GM18861 (cell line): ENCODE measurements at regions not wholly inside any gene's neighbourhood (a gene's known extent, or its start where the extent isn't known, plus 50 kb on each side); places are given as distances from the start of the nearest gene placed in this dataset.
A peak's percentile ranks its signal among the peaks of the same experiment; 100 is the strongest.
"Not testable (repeated sequence)": the region's sequence is repeated elsewhere in the genome, so short reads cannot be mapped to it uniquely, and the experiment has no call there.

ENCODE experiments used
- ATAC-seq: cut with Tn5 transposase; IDR thresholded peaks from one replicate; pipeline ENCODE4 v1.9.1; 2021; ENCODE audit not compliant: unreplicated experiment

DNA sequence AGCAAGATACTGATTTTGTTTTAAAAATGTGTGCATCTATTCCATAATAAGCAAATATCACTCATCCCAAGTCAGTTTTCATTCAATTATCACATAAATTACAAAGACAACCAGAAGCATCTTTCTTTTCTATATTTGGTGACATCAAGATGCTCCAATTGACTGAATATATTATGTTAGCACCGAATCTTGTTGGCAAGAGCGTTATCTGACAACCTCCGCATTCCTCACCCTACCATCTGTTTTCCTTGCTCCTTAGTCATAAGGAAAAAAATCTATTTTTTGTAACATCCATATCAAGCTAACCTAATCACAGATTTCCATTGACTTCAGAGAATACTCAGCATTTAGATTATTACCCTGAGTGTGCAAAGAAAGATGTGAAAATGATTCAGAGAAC is 212.2 kb upstream of the KYNU start:
- ATAC-seq = no peak

- ATAC-seq = no peak
These were observed 226.9 kb upstream of the KYNU start for GRCh38 chr2:142650601-142651000.

- ATAC-seq = no peak
These were observed 227.9 kb upstream of the KYNU start for GRCh38 chr2:142649581-142649980.

DNA sequence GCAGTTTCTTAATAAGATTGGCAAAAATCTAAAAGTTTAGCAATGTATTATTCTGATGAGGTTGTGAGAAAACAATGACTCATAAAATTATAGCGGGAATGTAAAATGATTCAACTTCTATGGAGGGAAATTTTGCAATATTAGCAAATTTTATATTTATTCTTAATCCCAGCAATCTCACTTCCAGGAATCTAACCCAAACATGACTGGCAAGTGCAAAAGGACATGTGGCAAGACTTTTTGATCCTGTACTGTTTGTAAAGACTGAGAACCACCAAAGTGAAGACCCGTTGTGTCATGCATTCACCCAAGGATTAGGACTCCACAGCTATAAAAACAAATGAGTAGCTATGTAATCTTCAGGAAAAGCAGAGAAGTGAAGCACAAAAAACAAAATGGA is 234.8 kb upstream of the KYNU start:
- no peak for ATAC-seq

DNA sequence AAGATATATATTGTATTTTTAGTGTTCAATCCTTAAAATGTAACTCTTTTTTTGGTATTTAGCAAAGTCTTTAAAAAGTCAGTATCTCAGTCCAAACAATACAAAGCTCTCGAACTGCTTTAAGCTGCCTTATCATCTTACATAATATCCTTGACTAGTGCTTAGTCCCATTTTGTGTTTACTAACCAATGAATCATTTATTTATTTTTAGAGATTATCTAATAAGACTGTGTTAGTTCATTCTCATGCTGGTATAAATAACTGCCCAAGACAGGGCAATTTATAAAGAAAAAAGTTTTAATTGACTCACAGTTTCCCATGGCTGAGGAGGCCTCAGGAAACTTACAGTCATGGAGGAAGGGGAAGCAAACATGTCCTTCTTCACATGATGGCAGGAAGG is 248.3 kb upstream of the KYNU start:
- no peak for ATAC-seq

GRCh38 chr2:142621287-142621686 is 256.2 kb upstream of the KYNU start:
- no peak for ATAC-seq

GRCh38 chr2:142617461-142617860 is 260.0 kb upstream of the KYNU start:
- ATAC-seq = no peak

DNA sequence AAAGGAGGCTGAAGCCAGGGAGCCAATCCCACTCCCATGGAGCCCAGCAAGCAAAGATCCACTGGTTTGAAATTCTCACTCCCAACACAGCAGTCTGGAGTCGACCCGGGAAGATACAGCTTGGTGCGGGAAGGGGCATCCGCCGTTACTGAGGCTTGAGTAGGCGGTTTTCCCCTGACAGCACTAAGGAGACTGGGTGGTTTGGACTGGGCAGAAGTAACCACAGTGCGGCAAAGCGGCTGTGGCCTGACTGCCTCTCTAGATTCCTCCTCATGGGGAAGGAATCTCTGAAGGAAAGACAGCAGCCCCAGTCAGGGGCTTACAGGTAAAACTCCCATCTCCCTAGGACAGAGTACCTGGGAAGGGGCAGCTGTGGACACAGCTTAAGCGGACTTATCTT is 261.6 kb upstream of the KYNU start:
- no peak for ATAC-seq

- ATAC-seq = not testable (repeated sequence)
These were observed 264.3 kb upstream of the KYNU start for GRCh38 chr2:142613193-142613592.

DNA sequence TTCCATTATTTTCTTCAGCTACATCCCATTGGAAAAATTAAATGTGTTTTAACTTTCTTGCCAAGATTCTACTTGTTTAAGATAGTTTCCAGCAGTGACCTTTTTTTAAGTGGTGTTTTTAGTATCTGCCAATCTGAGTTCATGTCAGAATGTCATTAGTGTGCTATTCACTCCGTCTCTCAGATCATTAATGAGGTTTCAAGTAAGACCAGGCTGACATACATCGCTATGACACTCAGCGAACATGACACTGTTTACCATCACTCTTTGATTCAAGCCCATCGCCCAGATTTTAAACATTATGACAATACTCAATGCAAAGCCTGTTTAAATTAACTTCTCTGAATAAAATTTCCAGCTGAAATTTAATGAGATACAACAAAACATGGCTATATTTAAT is 272.0 kb upstream of the KYNU start:
- ATAC-seq = no peak

DNA sequence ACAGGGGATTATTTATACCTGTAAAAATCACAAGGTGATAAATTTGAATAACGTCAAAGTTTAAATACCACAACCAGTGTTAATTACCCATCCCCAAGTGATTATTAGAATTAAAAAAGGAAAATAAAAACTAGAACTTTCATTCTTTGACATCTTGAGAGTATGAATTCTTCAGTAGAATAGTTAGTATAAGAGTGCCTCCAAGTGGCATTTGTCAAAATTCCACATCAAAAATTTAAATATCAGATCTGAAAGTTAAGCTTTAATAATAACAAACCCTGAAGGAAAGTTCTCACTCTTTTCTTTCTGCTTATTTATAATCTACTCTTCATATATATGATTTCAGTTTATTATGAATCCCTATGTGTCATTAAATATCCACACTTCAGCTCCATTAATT is 273.7 kb upstream of the KYNU start:
- ATAC-seq = no peak

DNA sequence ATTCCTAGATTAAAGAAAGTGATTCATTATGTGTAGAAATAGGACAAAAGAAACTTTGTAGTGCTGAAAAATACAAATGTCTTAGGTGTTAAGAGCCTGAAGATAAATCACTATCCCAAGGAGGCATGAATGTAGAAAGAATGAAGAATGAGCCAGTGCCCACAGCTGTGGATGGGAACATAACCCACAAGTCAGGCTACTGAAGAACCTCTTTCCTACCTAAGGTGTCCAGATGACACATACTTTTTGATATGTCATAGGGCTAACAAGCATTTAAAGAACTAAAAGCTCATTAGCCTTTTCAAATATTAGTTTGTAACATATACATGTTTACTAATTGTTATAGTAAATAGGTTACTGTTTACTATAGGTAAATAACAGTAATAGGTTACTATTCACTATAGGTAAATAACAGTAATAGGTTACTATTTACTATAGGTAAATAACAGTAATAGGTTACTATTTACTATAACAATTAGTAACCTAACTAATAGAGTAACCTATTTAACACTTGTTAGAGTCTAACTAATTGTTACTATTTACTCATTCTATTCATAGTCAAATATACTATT is 275.0 kb upstream of the KYNU start:
- ATAC-seq = peak; percentile 36

GRCh38 chr2:142601794-142602193 is 275.7 kb upstream of the KYNU start:
- ATAC-seq = no peak

GRCh38 chr2:142599504-142599903 is 278.0 kb upstream of the KYNU start:
- no peak for ATAC-seq

- no peak for ATAC-seq
These were observed 278.6 kb upstream of the KYNU start for GRCh38 chr2:142598846-142599245.

DNA sequence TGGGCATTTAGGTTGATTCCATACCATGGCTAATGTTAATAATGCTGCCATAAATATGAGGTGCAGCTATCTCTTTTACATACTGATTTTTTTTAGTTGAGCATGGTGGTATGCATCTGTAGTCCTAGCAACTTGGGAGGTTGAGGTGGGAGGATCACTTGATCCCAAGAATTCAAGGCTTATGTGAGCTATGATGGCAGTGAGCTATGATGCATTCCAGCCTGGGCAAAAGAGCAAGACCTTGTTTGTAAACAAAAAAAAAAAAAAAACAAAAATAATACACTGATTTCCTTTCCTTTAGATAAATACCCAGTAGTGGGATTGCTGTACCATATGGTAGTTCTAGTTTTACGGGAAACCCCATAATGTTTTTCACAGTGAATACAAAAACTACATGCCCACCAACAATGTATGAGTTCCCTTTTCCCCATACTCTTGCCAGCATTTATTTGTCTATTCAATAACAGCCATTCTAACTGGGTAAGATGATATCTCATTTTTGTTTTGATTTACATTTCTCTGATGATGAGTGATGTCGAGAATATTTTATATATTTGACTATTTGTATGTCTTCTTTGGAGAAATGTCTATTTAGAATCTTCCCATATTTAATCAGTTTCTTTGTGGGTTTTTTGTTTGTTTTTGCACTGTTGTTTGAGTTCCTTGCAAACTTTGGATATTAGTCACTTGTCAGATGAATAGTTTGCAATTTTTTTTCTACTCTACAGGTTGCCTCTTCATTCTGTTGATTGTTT is 281.0 kb upstream of the KYNU start:
- ATAC-seq = no peak

GRCh38 chr2:142594935-142595334 is 282.5 kb upstream of the KYNU start:
- no peak for ATAC-seq

- ATAC-seq = no peak
These were observed 285.3 kb upstream of the KYNU start for GRCh38 chr2:142592171-142592570.

DNA sequence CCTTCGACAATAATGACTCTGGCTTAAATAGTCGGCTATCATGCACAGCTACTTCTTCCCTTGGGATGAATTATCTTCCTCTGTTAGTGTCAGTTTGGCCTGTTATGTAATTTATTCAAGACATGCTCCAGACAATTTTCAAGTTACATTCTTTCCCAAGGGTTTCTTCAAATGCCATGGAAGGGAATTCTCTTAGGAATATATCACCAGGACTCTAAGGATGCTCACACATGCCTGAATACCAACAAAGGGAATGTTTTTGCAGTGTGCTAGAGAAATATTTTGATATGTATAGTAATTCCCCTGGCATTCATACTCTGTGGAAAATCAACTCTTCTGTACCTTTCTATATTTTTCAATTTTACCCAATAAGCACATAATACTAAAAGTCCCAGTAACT is 286.0 kb upstream of the KYNU start:
- ATAC-seq = no peak

GRCh38 chr2:142588269-142588668 is 289.2 kb upstream of the KYNU start:
- no peak for ATAC-seq

DNA sequence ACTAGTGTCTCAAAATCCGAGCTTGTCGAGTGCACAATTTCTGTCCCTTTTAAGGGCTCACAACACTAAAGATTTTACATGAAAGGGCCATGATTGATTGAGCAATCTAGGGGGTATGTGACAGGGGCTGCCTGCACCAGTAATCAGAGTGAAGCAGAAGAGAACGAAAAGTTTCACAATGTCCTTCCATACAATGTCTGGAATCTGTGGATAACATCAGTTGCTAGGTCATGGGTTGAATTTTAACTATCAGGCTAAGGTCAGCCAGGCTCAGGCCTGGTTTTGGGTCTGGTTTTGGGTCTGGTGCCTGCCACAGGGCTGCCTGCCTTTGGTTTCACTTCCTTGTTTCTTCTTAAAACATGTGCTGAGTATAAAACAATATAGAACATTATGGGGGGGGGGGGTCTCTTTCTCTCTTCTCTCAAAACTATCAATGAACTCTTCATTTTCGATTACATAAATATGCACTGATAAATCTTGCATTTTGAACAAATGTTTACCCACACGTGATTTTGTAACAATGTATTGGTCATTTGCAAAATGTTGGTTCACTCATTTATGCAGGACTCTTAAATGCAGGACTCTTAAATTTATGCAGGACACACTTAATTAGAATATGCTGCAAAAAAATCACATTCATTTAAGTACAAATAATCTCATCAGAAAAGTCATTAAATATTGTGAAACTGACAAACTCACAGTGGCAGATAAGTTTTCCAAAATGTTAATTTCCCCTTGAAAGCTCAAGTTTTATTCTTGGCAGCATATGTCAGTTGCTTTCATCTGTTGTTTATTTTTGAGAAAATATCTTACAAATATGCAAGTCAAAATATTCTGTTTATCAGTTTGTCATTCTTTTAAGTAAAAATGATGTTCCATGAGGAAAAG is 290.5 kb upstream of the KYNU start:
- no peak for ATAC-seq

DNA sequence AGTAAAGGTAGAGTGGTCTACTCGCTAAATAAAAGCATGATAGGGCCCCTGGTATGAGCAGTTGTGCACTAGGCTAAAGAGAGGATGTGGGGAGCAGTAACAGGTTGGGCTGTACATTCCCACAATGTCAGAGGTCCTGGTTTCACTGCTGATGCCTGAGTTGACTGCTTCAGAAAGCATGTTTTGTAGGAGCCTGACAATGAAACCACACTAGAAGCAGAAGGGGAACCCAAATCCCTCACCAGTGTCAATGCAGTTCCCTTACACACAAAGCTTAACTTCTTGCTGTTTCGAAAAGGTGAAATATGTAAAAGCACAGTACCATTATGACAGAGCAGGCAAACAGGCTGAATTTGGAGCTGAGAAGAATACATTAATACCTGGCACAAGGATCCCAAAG is 291.7 kb upstream of the KYNU start:
- ATAC-seq = peak; percentile 66
